ENCODE measurements at regions not wholly inside any gene's neighbourhood (a gene's known extent, or its start where the extent isn't known, plus 50 kb on each side); places are given as distances from the start of the nearest gene placed in this dataset.

GRCh38 chr2:120785228-120785966, 49.7 kb downstream of the GLI2 start:
- no peak for DNase-seq

- no peak for DNase-seq
Measured at GRCh38 chr2:120786038-120786960, 50.6 kb downstream of the GLI2 start.

GRCh38 chr2:120787111-120787821, 51.6 kb downstream of the GLI2 start:
- DNase-seq: no peak

GRCh38 chr2:120787822-120788700, 52.4 kb downstream of the GLI2 start:
- no peak for DNase-seq

GRCh38 chr2:120791243-120791961, 55.7 kb downstream of the GLI2 start:
- no peak for DNase-seq

- no peak for DNase-seq
Measured at GRCh38 chr2:120791962-120792297, 56.3 kb downstream of the GLI2 start.

- DNase-seq: no peak
Measured at GRCh38 chr2:120793682-120794403, 58.2 kb downstream of the GLI2 start.

GRCh38 chr2:120794716-120795115, 59.0 kb downstream of the GLI2 start:
- no peak for DNase-seq

- DNase-seq: no peak
Measured at GRCh38 chr2:120796094-120796493, 60.4 kb downstream of the GLI2 start.

- DNase-seq: no peak
Measured at GRCh38 chr2:120797421-120798221, 62.0 kb downstream of the GLI2 start.

- no peak for DNase-seq
Measured at GRCh38 chr2:120798567-120799247, 63.0 kb downstream of the GLI2 start.

- DNase-seq: no peak
Measured at GRCh38 chr2:120802158-120802557, 66.5 kb downstream of the GLI2 start.

GRCh38 chr2:120802867-120803484, 67.3 kb downstream of the GLI2 start:
- DNase-seq: no peak

GRCh38 chr2:120803764-120804335, 68.2 kb downstream of the GLI2 start:
- no peak for DNase-seq

GRCh38 chr2:120804459-120804858, 68.8 kb downstream of the GLI2 start:
- no peak for DNase-seq

- DNase-seq: no peak
Measured at GRCh38 chr2:120805011-120805410, 69.3 kb downstream of the GLI2 start.

- no peak for DNase-seq
Measured at GRCh38 chr2:120805602-120806001, 69.9 kb downstream of the GLI2 start.

GRCh38 chr2:120807751-120808150, 72.1 kb downstream of the GLI2 start:
- DNase-seq: no peak

- DNase-seq: no peak
Measured at GRCh38 chr2:120809151-120809550, 73.5 kb downstream of the GLI2 start.
